Kidney (tissue), 13 donors: ENCODE measurements at regions not wholly inside any gene's neighbourhood (a gene's known extent, or its start where the extent isn't known, plus 50 kb on each side); places are given as distances from the start of the nearest gene placed in this dataset.

Experiments
- DNase-seq, 5 donors: peaks; one replicate each; pipeline ENCODE4 v3.0.0-alpha.2; 2013 to 2020
- FAIRE-seq: peaks from 2 replicates; lab custom pipeline; 2012; peaks lifted over from hg19 to GRCh38; lab: Jason Lieb, UNC
- H3K27ac ChIP-seq, 2 donors: one replicate each; pipeline ENCODE4 v1.7.0; 2013; ENCODE audit warnings: low read depth in 2 of 2, low read length in 2 of 2, inconsistent platforms in 1 of 2
- H3K27me3 ChIP-seq: one replicate; pipeline ENCODE4 v1.7.1; 2013; ENCODE audit warnings: low read length, inconsistent platforms; ENCODE audit not compliant: control insufficient read depth, insufficient read depth
- H3K36me3 ChIP-seq, 3 donors: one replicate each; pipeline versions ENCODE4 v1.7.0 to v1.7.1; 2013; ENCODE audit warnings: low read length in 3 of 3, control low read depth in 1 of 3, inconsistent platforms in 1 of 3; ENCODE audit not compliant: insufficient read depth in 3 of 3, control insufficient read depth in 2 of 3
- H3K4me1 ChIP-seq, 3 donors: one replicate each; pipeline versions ENCODE4 v1.7.0 to v1.7.1; 2013; ENCODE audit warnings: low read length in 3 of 3, inconsistent platforms in 1 of 3, low read depth in 1 of 3; ENCODE audit not compliant: control insufficient read depth in 2 of 3, insufficient read depth in 2 of 3
- H3K4me3 ChIP-seq, 3 donors: one replicate each; pipeline versions ENCODE4 v1.7.0 to v1.8.1; 2013; ENCODE audit warnings: low read length in 3 of 3, control low read depth in 1 of 3, inconsistent platforms in 1 of 3
- H3K9ac ChIP-seq, 3 donors: one replicate each; pipeline versions ENCODE4 v1.7.0 to v1.7.1; 2013; ENCODE audit warnings: low read length in 3 of 3, control low read depth in 1 of 3, inconsistent platforms in 1 of 3
- H3K9me3 ChIP-seq, 3 donors: one replicate each; pipeline versions ENCODE4 v1.7.0 to v1.7.1; 2013; ENCODE audit warnings: low read length in 3 of 3, control low read depth in 1 of 3, inconsistent platforms in 1 of 3; ENCODE audit not compliant: control insufficient read depth in 2 of 3, insufficient read depth in 1 of 3
- intact Hi-C: fragments of 100-400 bp; cut with DNase I; formaldehyde crosslinking; loops from one replicate; pipeline ENCODE4 v1.11.1; 2022
- TF ChIP-seq, protein P1 (sequence below): IDR thresholded peaks from 3 replicates; pipeline ENCODE4 v1.5.1; 2012; ENCODE audit warnings: mild to moderate bottlenecking, moderate library complexity, borderline replicate concordance; ENCODE audit not compliant: insufficient read depth; ENCODE audit errors: extremely low read depth
- donor health status: control.
- donor health status: control.
- donor health status: control.
- donor health status: control.
- donor health status: control.
- donor health status: DM: yes; HTN: yes; CAD: no.
- donor health status: Normal renal cell carcinoma (clear cell type).

DNA sequence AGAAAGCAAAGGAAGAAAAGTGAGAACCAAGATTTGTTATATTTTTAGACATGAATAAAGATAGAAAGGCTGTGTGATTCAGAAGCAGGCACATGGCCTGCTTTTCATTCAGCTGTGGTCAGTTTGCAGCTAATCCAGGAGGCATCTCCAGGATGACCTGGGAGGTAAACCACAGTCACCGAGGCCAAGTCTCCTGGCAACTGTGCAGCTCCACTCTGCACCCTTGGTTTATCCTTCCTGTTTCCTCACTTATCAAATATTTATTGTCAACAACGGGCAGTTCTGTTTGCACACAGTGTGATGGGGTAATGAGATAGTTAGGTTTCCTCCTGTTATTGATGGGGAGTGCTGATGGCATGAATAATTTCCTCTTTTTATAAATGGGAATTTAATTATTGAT lies 243.0 kb downstream of the PSAT1 start:
- no peaks in the 10 kb centered on the region for H3K36me3 ChIP-seq
- H3K4me1 ChIP-seq: no peaks in the 10 kb centered on the region
- intact Hi-C loops: no loop called here
- H3K4me3 ChIP-seq: no peak overlapping the region
- TF ChIP-seq, protein P1, sequence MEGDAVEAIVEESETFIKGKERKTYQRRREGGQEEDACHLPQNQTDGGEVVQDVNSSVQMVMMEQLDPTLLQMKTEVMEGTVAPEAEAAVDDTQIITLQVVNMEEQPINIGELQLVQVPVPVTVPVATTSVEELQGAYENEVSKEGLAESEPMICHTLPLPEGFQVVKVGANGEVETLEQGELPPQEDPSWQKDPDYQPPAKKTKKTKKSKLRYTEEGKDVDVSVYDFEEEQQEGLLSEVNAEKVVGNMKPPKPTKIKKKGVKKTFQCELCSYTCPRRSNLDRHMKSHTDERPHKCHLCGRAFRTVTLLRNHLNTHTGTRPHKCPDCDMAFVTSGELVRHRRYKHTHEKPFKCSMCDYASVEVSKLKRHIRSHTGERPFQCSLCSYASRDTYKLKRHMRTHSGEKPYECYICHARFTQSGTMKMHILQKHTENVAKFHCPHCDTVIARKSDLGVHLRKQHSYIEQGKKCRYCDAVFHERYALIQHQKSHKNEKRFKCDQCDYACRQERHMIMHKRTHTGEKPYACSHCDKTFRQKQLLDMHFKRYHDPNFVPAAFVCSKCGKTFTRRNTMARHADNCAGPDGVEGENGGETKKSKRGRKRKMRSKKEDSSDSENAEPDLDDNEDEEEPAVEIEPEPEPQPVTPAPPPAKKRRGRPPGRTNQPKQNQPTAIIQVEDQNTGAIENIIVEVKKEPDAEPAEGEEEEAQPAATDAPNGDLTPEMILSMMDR: no peak
- FAIRE-seq: no peak
- H3K27me3 ChIP-seq: no peaks in the 10 kb centered on the region
- H3K27ac ChIP-seq: no peak overlapping the region
- no peak for DNase-seq
- no peaks in the 10 kb centered on the region for H3K9me3 ChIP-seq
- no peak overlapping the region for H3K9ac ChIP-seq

DNA sequence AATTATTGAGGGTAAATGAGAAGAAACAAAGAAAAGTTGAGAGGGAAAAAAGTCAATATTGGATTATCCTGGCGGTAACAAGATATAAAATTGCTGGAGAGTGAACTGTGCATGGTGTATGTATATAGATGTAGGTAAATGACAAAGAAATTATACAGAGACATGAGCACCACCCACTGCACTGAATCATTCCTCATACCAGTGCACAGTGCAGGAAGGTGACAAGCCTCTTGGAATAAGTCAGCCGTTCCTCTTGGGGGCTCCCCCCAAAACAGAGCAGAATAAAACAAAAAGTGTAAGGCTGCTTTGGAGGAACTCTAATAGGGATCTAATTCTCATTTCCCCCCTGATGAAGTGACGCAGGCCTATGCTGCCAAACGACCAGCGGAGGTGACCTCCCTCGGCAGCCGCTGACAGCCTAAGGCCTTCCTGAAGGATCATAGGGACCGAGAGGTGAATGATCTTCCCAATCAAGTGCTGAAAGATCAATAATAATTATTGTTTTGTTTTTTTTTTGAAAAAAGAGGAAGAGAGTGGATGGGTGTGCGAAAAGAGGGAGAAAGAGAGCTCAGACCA lies 245.0 kb downstream of the PSAT1 start:
- TF ChIP-seq, protein P1: no peak
- no peak for DNase-seq
- H3K9me3 ChIP-seq: no peaks in the 10 kb centered on the region
- H3K9ac ChIP-seq: no peak overlapping the region
- intact Hi-C loops: no loop called here
- no peaks in the 10 kb centered on the region for H3K27me3 ChIP-seq
- no peaks in the 10 kb centered on the region for H3K4me1 ChIP-seq
- FAIRE-seq: no peak
- H3K36me3 ChIP-seq: no peaks in the 10 kb centered on the region
- H3K27ac ChIP-seq: no peak overlapping the region
- no peak overlapping the region for H3K4me3 ChIP-seq

DNA sequence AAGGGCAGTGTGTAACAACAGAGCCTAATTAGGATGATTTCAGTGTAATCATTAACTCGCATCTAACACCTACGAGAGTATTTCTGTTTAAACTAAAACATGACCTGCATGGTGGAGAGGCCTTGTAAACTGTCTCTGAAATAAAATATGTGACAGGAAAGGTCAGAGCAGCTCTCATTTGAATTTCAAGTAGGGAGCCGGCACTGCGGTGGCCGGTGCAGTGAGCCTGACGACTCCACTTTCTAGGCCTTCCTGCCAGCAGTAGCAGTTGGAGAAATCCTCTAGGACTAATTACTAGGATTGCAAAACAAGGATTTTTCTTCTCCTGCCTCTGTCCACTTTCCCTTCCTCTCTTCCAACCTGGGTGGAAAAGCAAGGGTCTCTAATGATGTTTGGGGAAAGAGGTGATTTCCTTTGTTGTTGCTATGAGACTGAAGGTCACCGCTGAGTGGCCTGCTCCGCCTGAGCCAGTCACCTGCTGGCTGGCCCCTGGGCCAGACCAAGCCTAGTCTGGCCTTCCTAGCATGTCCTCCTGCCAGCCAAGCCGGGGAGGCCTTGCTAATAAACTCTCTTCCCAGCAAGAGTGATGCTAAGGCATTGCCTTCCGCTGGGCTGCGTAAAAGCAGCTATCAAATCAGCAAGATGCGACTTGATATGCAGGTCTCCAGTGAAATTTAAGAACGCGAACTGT lies 245.7 kb downstream of the PSAT1 start:
- DNase-seq (peak in 3 of 5 donors; percentile 29 to 57 (median 40)), FAIRE-seq (no peak)
- Histone ChIP-seq H3K9ac (no peak overlapping the region), H3K36me3 (no peaks in the 10 kb centered on the region), H3K4me1 (no peaks in the 10 kb centered on the region), H3K27me3 (no peaks in the 10 kb centered on the region), H3K9me3 (no peaks in the 10 kb centered on the region), H3K4me3 (no peak overlapping the region), H3K27ac (no peak overlapping the region)
- TF ChIP-seq, protein P1: no peak
- intact Hi-C loops: no loop called here
